ENCODE measurements at regions not wholly inside any gene's neighbourhood (a gene's known extent, or its start where the extent isn't known, plus 50 kb on each side); places are given as distances from the start of the nearest gene placed in this dataset.

GRCh38 chr2:126358122-126358521 lies 297.8 kb upstream of the GYPC start:
- TF ChIP-seq CTCF (IDR thresholded peaks at IDR 0.05) (no peak), POLR2A (IDR thresholded peaks at IDR 0.05) (no peak)
